BE2C (cell line): ENCODE measurements at regions not wholly inside any gene's neighbourhood (a gene's known extent, or its start where the extent isn't known, plus 50 kb on each side); places are given as distances from the start of the nearest gene placed in this dataset.

Experiments used
- DNase-seq: peaks from one replicate; pipeline ENCODE4 v3.0.0-alpha.2; 2020
- H3K27me3 ChIP-seq: fragments of 250-450 bp; sonication (Bioruptor Pico); 2 replicates; pipeline ENCODE4 v1.5.1; 2020; ENCODE audit warnings: mild to moderate bottlenecking
- H3K36me3 ChIP-seq: fragments of 250-450 bp; sonication (Bioruptor Pico); 2 replicates; pipeline ENCODE4 v1.5.1; 2020; ENCODE audit warnings: mild to moderate bottlenecking
- H3K4me1 ChIP-seq: fragments of 250-450 bp; sonication (Bioruptor Pico); 2 replicates; pipeline ENCODE4 v1.5.1; 2020
- H3K4me3 ChIP-seq: 2 replicates; pipeline ENCODE4 v1.5.1; 2011; ENCODE audit warnings: low read depth, low read length
- H3K9me3 ChIP-seq: fragments of 250-450 bp; sonication (Bioruptor Pico); 2 replicates; pipeline ENCODE4 v1.5.1; 2020
- CTCF ChIP-seq: IDR thresholded peaks from 2 replicates; pipeline ENCODE4 v1.5.1; 2012; ENCODE audit warnings: mild to moderate bottlenecking, low read depth, low read length

DNA sequence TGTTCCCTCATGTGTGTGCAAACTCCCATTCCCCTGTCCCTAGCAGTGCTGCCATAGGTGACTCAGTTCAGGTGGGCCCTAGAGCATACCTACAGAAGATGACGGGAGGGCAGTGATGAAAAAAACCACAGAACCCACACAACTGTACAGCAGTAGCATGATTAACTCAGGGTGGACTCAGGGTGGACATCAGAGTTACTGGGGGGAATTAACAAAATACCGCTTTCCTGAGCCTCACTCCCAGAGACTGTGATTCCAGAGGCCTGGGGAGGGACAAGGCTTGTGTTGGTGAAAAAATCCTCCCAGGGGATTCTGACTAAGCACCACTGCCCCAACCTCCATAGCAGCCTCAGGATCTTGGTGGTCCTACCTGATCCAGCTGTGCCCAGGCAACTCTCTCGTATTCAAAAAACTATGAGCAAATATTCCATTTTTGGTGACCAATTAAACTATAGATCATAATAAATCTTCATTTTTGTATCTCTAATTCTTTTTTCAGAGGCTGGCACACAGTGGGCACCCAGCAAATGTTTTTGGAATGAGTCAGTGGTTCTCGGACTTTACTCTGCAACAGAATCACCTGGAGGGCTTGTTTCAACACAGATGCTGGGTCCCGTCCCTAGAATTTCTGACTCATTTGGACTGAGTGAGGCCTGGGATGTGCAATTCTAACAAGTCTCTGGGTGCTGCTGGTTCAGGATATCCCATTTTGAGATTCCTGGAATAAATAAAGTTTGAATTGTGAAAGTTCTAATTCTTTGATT lies 84.1 kb upstream of the NABP1 start:
- Histone ChIP-seq H3K27me3 (no peaks in the 10 kb centered on the region), H3K9me3 (no peaks in the 10 kb centered on the region; the same call in 1 of the 2 replicates), H3K36me3 (no peaks in the 10 kb centered on the region), H3K4me1 (no peaks in the 10 kb centered on the region), H3K4me3 (no peak overlapping the region)
- no peak for DNase-seq
- no peak for TF ChIP-seq CTCF

DNA sequence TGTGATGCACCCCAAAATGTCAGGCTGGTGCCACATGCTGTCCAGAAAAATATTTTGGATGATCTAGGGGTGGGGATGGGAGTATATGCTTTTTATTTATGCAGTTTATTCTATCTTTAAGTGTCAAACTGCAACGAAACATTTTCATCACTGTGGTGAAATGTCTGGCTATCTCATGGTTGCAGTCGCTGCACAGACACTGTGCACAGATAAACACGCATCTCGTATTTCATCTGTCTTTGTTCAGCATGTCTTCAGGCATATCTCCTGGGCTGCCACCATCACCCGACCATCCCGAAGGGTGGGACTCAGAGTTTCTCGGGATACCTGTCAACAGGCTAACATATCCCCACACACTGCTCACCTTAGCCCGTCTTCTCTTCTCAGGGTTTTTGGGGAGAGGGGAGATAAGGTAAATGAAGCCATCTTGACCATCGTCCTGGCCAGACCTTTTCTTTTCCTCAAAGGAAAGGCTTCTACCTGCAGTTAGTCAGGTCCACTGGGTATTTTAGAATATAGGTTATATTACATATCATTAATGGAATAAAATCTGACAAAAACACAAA lies 80.7 kb upstream of the NABP1 start:
- TF ChIP-seq CTCF: no peak
- Histone ChIP-seq H3K4me1 (no peaks in the 10 kb centered on the region), H3K4me3 (no peak overlapping the region), H3K36me3 (no peaks in the 10 kb centered on the region), H3K27me3 (no peaks in the 10 kb centered on the region), H3K9me3 (no peaks in the 10 kb centered on the region)
- no peak for DNase-seq

DNA sequence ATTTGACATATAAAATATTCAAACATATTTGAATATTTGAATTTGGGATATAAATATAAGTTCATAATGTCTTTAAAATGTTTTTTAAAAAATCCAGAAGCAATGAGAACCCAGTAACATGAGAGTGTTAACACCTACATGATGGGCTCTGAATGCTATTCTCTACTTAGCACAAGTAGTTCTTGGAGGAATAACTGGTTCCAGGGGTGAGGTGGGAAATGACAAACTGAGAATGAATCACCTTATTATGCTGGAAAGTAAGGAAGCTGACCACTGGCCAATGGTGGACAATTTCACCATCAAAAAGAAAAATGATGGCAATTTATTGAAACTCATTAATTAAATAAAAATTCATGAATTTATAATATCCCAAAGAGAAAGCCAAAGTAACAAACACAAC lies 79.6 kb upstream of the NABP1 start:
- no peak for TF ChIP-seq CTCF
- DNase-seq: no peak

DNA sequence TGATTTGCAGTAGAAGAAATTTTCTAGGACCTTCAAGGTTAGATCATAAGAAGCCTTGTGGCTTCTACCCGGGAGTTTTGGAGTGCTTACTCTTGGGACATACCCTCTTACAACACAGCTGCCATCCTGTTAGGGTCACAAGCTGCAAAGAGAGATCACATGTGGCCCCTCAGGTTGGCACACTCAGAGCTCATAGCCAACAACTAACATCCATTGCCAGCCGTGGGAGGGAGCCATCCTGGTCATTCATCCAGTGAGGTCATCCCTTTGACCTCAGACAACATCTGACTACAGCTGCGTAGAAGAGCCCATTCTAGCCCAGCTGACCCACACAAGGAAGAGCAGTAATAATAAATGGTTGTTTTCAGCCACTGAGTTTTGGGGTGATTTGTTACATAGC lies 76.9 kb upstream of the NABP1 start:
- no peaks in the 10 kb centered on the region for H3K4me1 ChIP-seq
- DNase-seq: no peak
- H3K4me3 ChIP-seq: no peak overlapping the region
- no peaks in the 10 kb centered on the region for H3K36me3 ChIP-seq
- no peak for TF ChIP-seq CTCF
- no peaks in the 10 kb centered on the region for H3K9me3 ChIP-seq
- H3K27me3 ChIP-seq: no peaks in the 10 kb centered on the region

More for the DNA sequence above, 79.6 kb upstream of the NABP1 start:
- Histone ChIP-seq H3K4me1 (no peaks in the 10 kb centered on the region), H3K9me3 (no peaks in the 10 kb centered on the region), H3K36me3 (no peaks in the 10 kb centered on the region), H3K4me3 (no peak overlapping the region), H3K27me3 (no peaks in the 10 kb centered on the region)

DNA sequence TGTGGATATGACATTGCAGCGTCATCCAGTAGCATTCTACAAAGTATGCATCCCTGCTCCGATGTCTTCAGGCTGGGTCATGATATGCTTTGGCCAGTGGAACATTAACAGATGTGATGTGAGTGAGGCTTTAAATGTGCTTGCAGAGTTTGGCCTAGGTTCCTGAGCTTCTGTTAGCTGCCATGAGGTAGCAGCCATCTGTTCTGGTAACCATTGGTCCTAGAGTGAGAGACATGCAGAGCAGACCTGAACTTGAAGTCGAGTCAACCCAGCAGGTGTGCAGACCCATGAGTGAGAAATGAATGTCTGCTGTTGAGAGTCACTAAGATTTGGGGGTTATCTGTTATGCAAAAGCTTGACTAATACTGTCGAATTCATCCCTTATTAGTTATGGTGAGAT lies 73.8 kb upstream of the NABP1 start:
- Histone ChIP-seq H3K4me3 (no peak overlapping the region), H3K9me3 (no peaks in the 10 kb centered on the region), H3K4me1 (no peaks in the 10 kb centered on the region), H3K36me3 (no peaks in the 10 kb centered on the region), H3K27me3 (no peaks in the 10 kb centered on the region)
- TF ChIP-seq CTCF: no peak
- no peak for DNase-seq

- H3K27me3 ChIP-seq: no peaks in the 10 kb centered on the region
- H3K9me3 ChIP-seq: no peaks in the 10 kb centered on the region
- H3K4me1 ChIP-seq: no peaks in the 10 kb centered on the region
- no peak for DNase-seq
- no peaks in the 10 kb centered on the region for H3K36me3 ChIP-seq
- TF ChIP-seq CTCF: no peak
- no peak overlapping the region for H3K4me3 ChIP-seq
Measured at GRCh38 chr2:191607096-191607495, 70.8 kb upstream of the NABP1 start.
